PFSK-1 (cell line): ENCODE measurements at regions not wholly inside any gene's neighbourhood (a gene's known extent, or its start where the extent isn't known, plus 50 kb on each side); places are given as distances from the start of the nearest gene placed in this dataset.

Experiments used
- POLR2AphosphoS5 ChIP-seq: IDR thresholded peaks from 2 replicates; pipeline ENCODE4 v1.6.1; 2012; ENCODE audit warnings: low read depth, mild to moderate bottlenecking, control low read depth, low read length, moderate library complexity
- SIN3A ChIP-seq: IDR thresholded peaks from 2 replicates; pipeline ENCODE4 v1.6.1; 2012; ENCODE audit warnings: mild to moderate bottlenecking, low read length, moderate library complexity, borderline replicate concordance; ENCODE audit not compliant: insufficient read depth

GRCh38 chr17:34755981-34756636 is 176.7 kb downstream of the TMEM132E start:
- TF ChIP-seq POLR2AphosphoS5 (no peak), SIN3A (no peak)
